ENCODE measurements at regions not wholly inside any gene's neighbourhood (a gene's known extent, or its start where the extent isn't known, plus 50 kb on each side); places are given as distances from the start of the nearest gene placed in this dataset.

- no peak for TF ChIP-seq POLR2AphosphoS5 (IDR thresholded peaks at IDR 0.05; ENCODE audit: low read depth, low read length)
- no peak for TF ChIP-seq SIN3A (IDR thresholded peaks at IDR 0.05; ENCODE audit: borderline replicate concordance, insufficient read depth, low read length)
- no peak for TF ChIP-seq REST (IDR thresholded peaks at IDR 0.05; ENCODE audit: insufficient read depth in 1 of 2, low read depth in 2 of 2, low read length in 2 of 2)
Observed at GRCh38 chr1:47562799-47563198, 125.0 kb downstream of the FOXD2 start.
